GM12878 (cell line): ENCODE measurements at regions not wholly inside any gene's neighbourhood (a gene's known extent, or its start where the extent isn't known, plus 50 kb on each side); places are given as distances from the start of the nearest gene placed in this dataset.

Experiments used
- ATAC-seq: fragments of 200-7000 bp; cut with Tn5 transposase; 3 replicates; pipeline ENCODE4 v1.9.1; 2020; ENCODE audit warnings: mild to moderate bottlenecking, moderate library complexity
- BruUV-seq: library from RNA; stranded (reverse); fragments of 400-500 nt; replicated peaks from 2 replicates; lab custom pipeline; 2021; lab: Mats Ljungman, UMichigan
- CTCF ChIA-PET: fragments of 300-600 bp; sonication (Branson Sonifier 250); formaldehyde crosslinking; extraction: SDS; loops from one replicate; lab custom pipeline; 2021; ENCODE audit warnings: inconsistent platforms; lab: Yijun Ruan, JAX
- POLR2A ChIA-PET: fragments of 350-600 bp; formaldehyde crosslinking; extraction: SDS; loops from one replicate; lab custom pipeline; 2021; ENCODE audit warnings: inconsistent platforms; lab: Charles Lee
- RAD21 ChIA-PET: fragments of 300-600 bp; sonication (Branson Sonifier 250); formaldehyde crosslinking; loops from one replicate; lab custom pipeline; 2023; ENCODE audit warnings: antibody characterized with exemption; ENCODE audit not compliant: unreplicated experiment; lab: Charles Lee
- SMC1A ChIA-PET: fragments of 300-600 bp; sonication (Branson Sonifier 250); formaldehyde crosslinking; loops from one replicate; lab custom pipeline; 2023; ENCODE audit not compliant: unreplicated experiment, uncharacterized antibody; lab: Charles Lee
- DNase-seq: peaks from one replicate; pipeline ENCODE4 v3.0.0-alpha.2; 2011; ENCODE audit warnings: low read depth, low spot score
- FAIRE-seq: peaks from 3 replicates; lab custom pipeline; 2011; peaks lifted over from hg19 to GRCh38; lab: Jason Lieb, UNC
- H2AFZ ChIP-seq: 2 replicates; pipeline ENCODE4 v1.6.0; 2011; ENCODE audit warnings: low read depth, low read length, control low read depth; ENCODE audit not compliant: control insufficient read depth
- H3K27ac ChIP-seq: 2 replicates; pipeline ENCODE4 v1.5.1; 2011; ENCODE audit warnings: control low read depth; ENCODE audit not compliant: control insufficient read depth, insufficient read depth
- H3K27me3 ChIP-seq, 2 experiments: replicated peaks in 1 of 2; 2 replicates each; pipeline versions ENCODE4 v1.6.0 to v1.6.1; 2011; ENCODE audit warnings: low read length in 1 of 2; ENCODE audit not compliant: control insufficient read depth in 2 of 2, insufficient read depth in 2 of 2
- H3K36me3 ChIP-seq, 2 experiments: 2 replicates each; pipeline ENCODE4 v1.5.1; 2011; ENCODE audit warnings: low read length in 1 of 2; ENCODE audit not compliant: control insufficient read depth in 2 of 2, insufficient read depth in 2 of 2
- H3K4me1 ChIP-seq: 2 replicates; pipeline ENCODE4 v1.6.1; 2011; ENCODE audit warnings: mild to moderate bottlenecking, low read length, moderate library complexity, mixed read lengths; ENCODE audit not compliant: control insufficient read depth, insufficient read depth
- H3K4me2 ChIP-seq: 2 replicates; pipeline ENCODE4 v1.6.0; 2011; ENCODE audit warnings: control low read depth; ENCODE audit not compliant: control insufficient read depth, insufficient read depth
- H3K4me3 ChIP-seq: fragments of 200-600 bp; sonication (generic); 2 replicates; pipeline ENCODE4 v1.5.1; 2016
- H3K79me2 ChIP-seq: 2 replicates; pipeline ENCODE4 v1.6.0; 2011; ENCODE audit warnings: low read length; ENCODE audit not compliant: control insufficient read depth, insufficient read depth
- H3K9ac ChIP-seq: 2 replicates; pipeline ENCODE4 v1.8.0; 2011; ENCODE audit warnings: low read length, control low read depth, mixed read lengths; ENCODE audit not compliant: control insufficient read depth, insufficient read depth
- H3K9me3 ChIP-seq: replicated peaks from 3 replicates; pipeline ENCODE4 v1.5.1; 2011; ENCODE audit warnings: mild to moderate bottlenecking, low read length; ENCODE audit not compliant: control insufficient read depth, insufficient read depth
- H4K20me1 ChIP-seq: 2 replicates; pipeline ENCODE4 v1.6.0; 2011; ENCODE audit not compliant: control insufficient read depth, insufficient read depth
- BACH1 ChIP-seq: fragments of 450-650 bp; IDR thresholded peaks from 2 replicates; pipeline ENCODE4 v1.6.1; 2017; ENCODE audit warnings: mild to moderate bottlenecking, borderline replicate concordance
- CBX3 ChIP-seq: fragments of 200-600 bp; sonication (generic); IDR thresholded peaks from 2 replicates; pipeline ENCODE4 v1.6.1; 2016; ENCODE audit warnings: low read depth, borderline replicate concordance
- CREM ChIP-seq: IDR thresholded peaks from 2 replicates; pipeline ENCODE4 v1.6.1; 2014; ENCODE audit warnings: antibody characterized with exemption, low read depth
- IKZF1 ChIP-seq: fragments of 450-650 bp; conservative IDR thresholded peaks from 2 replicates; pipeline ENCODE4 v1.6.1; 2017; ENCODE audit warnings: antibody characterized with exemption, mild to moderate bottlenecking
- IKZF2 ChIP-seq, 2 experiments: fragments of 450-650 bp; IDR thresholded peaks; 2 replicates each; pipeline ENCODE4 v1.6.1; 2017; ENCODE audit warnings: mild to moderate bottlenecking in 2 of 2, moderate library complexity in 2 of 2
- MEF2B ChIP-seq: fragments of 450-650 bp; IDR thresholded peaks from 2 replicates; pipeline ENCODE4 v1.6.1; 2018; ENCODE audit warnings: mild to moderate bottlenecking, moderate library complexity; ENCODE audit not compliant: partially characterized antibody, poor library complexity, severe bottlenecking
- MTA2 ChIP-seq: fragments of 450-650 bp; IDR thresholded peaks from 2 replicates; pipeline ENCODE4 v1.6.1; 2016; ENCODE audit warnings: low read depth, mild to moderate bottlenecking, moderate library complexity
- MTA3 ChIP-seq: IDR thresholded peaks from 2 replicates; pipeline ENCODE4 v1.6.1; 2012; ENCODE audit warnings: low read length, inconsistent platforms, borderline replicate concordance
- NR2F1 ChIP-seq: fragments of 450-650 bp; conservative IDR thresholded peaks from 2 replicates; pipeline ENCODE4 v1.6.1; 2017; ENCODE audit warnings: mild to moderate bottlenecking
- RAD21 ChIP-seq: IDR thresholded peaks from 2 replicates; pipeline ENCODE4 v1.6.1; 2011; ENCODE audit warnings: mild to moderate bottlenecking, low read depth, low read length, moderate library complexity; ENCODE audit not compliant: insufficient read depth
- RAD51 ChIP-seq: fragments of 450-650 bp; IDR thresholded peaks from 2 replicates; pipeline ENCODE4 v1.6.1; 2016; ENCODE audit warnings: moderate library complexity, mild to moderate bottlenecking, inconsistent platforms
- RB1 ChIP-seq: fragments of 450-650 bp; formaldehyde crosslinking; IDR thresholded peaks from 2 replicates; pipeline ENCODE4 v1.6.1; 2017; ENCODE audit warnings: mild to moderate bottlenecking, borderline replicate concordance
- SPI1 ChIP-seq: IDR thresholded peaks from 2 replicates; pipeline ENCODE4 v1.6.1; 2011; ENCODE audit warnings: low read depth, mild to moderate bottlenecking, low read length, moderate library complexity, borderline replicate concordance; ENCODE audit not compliant: insufficient read depth
- SUPT20H ChIP-seq: IDR thresholded peaks from 2 replicates; pipeline ENCODE4 v1.6.1; 2011; ENCODE audit warnings: low read depth, mild to moderate bottlenecking, low read length, moderate library complexity, borderline replicate concordance; ENCODE audit not compliant: control insufficient read depth
- TCF3 ChIP-seq: IDR thresholded peaks from 2 replicates; pipeline ENCODE4 v1.6.1; 2012; ENCODE audit warnings: low read depth, mild to moderate bottlenecking, low read length, borderline replicate concordance; ENCODE audit not compliant: insufficient read depth
- WGBS: methylation state at CpG from one replicate; pipeline ENCODE4 v1.1.6; 2016; ENCODE audit warnings: low lambda C conversion rate; ENCODE audit not compliant: insufficient replicate concordance, insufficient coverage; ENCODE audit errors: missing lambda C conversion rate; 5-methylcytosine and 5-hydroxymethylcytosine counted together
- in situ Hi-C: fragments of 300-500 bp; cut with MboI; formaldehyde crosslinking; loops from 9 replicates; pipeline ENCODE4 v1.14.3; 2018; ENCODE audit warnings: mixed read lengths
- intact Hi-C: fragments of 100-400 bp; cut with micrococcal nuclease; formaldehyde crosslinking; loops from one replicate; pipeline ENCODE4 v1.14.2; 2022; ENCODE audit not compliant: unreplicated experiment
- TF ChIP-seq, protein P1 (sequence below), 3 experiments: IDR thresholded peaks in 2 of 3; conservative IDR thresholded peaks in 1 of 3; 2 replicates each; pipeline ENCODE4 v1.5.1; 2011; ENCODE audit warnings: low read depth in 3 of 3, low read length in 3 of 3, mild to moderate bottlenecking in 3 of 3, control low read depth in 2 of 3, moderate library complexity in 2 of 3, inconsistent platforms in 1 of 3, mixed read lengths in 1 of 3; ENCODE audit not compliant: control insufficient read depth in 2 of 3, insufficient read depth in 1 of 3; ENCODE audit errors: extremely low read depth in 1 of 3
- TF ChIP-seq, protein P2 (sequence below): fragments of 450-650 bp; IDR thresholded peaks from 2 replicates; pipeline ENCODE4 v1.6.1; 2017; ENCODE audit warnings: low read depth, mild to moderate bottlenecking, moderate library complexity
- TF ChIP-seq, protein P3 (sequence below): fragments of 450-650 bp; IDR thresholded peaks from 2 replicates; pipeline ENCODE4 v1.6.1; 2018; ENCODE audit warnings: borderline replicate concordance, mild to moderate bottlenecking; ENCODE audit not compliant: partially characterized antibody

DNA sequence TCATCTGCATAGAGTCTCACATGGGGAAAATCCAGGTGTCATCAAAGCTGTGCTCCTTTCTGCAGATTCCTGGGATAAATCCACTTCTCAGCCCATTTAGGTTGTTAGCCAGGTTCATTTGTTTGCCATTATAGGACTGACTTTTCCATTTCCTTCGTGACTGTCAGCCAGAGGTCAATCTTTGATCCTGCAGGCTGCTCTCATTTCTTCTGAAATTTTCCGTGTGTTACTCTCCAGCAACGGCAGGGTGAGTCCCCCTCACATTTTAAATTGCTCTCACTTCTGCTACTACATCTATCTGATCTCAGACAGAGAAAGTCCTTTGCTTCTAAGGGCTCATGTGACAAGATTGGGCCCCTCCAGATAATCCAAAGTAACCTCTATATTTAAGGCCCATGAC lies 150.7 kb upstream of the BET1 start:
- in situ Hi-C loops (no loop called here), intact Hi-C loops (no loop called here)
- FAIRE-seq, result no peak

More for the DNA sequence above, 150.7 kb upstream of the BET1 start:
- RAD21 ChIA-PET, result interaction anchor here (1.3 to 2.1 kb wide), 3 partner anchors 22 to 112 kb away, joined by 3 to 9 read pairs (median 3); no protein-coding TSS in a partner anchor
- Histone ChIP-seq H3K4me3 (no peak overlapping the region), H3K79me2 (no peaks in the 10 kb centered on the region), H2AFZ (no peak overlapping the region), H3K27me3 (no peaks in the 10 kb centered on the region), H3K4me1 (no peaks in the 10 kb centered on the region), H3K4me2 (no peak overlapping the region), H4K20me1 (no peaks in the 10 kb centered on the region)
- SMC1A ChIA-PET, result interaction anchor here (0.8 to 4.3 kb wide), 7 partner anchors 21 to 240 kb away, joined by 3 to 27 read pairs (median 7); partner anchors contain the start of gene COL1A2
- ATAC-seq, result peak; percentile 78
- POLR2A ChIA-PET, result interaction anchor here (1.4 kb wide), 1 partner anchor 21 kb away, joined by 6 read pairs; no protein-coding TSS in a partner anchor
- CTCF ChIA-PET, result interaction anchor here (1.4 kb wide), 1 partner anchor 16 kb away, joined by 11 read pairs; no protein-coding TSS in a partner anchor
- BruUV-seq, result no TSS peak
- 50% methylated on average over 3 of the region's 3 CpGs for WGBS
- TF ChIP-seq, protein P1, sequence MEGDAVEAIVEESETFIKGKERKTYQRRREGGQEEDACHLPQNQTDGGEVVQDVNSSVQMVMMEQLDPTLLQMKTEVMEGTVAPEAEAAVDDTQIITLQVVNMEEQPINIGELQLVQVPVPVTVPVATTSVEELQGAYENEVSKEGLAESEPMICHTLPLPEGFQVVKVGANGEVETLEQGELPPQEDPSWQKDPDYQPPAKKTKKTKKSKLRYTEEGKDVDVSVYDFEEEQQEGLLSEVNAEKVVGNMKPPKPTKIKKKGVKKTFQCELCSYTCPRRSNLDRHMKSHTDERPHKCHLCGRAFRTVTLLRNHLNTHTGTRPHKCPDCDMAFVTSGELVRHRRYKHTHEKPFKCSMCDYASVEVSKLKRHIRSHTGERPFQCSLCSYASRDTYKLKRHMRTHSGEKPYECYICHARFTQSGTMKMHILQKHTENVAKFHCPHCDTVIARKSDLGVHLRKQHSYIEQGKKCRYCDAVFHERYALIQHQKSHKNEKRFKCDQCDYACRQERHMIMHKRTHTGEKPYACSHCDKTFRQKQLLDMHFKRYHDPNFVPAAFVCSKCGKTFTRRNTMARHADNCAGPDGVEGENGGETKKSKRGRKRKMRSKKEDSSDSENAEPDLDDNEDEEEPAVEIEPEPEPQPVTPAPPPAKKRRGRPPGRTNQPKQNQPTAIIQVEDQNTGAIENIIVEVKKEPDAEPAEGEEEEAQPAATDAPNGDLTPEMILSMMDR (IDR thresholded peaks at IDR 0.05 in 2 of 3, conservative IDR thresholded peaks at IDR 0.05 in 1 of 3; ENCODE audit: control insufficient read depth in 2 of 3, extremely low read depth in 1 of 3, insufficient read depth in 1 of 3, low read depth in 3 of 3, low read length in 3 of 3), result peak in 1 of 3 experiments; percentile 27; a peak in 1 of 6 replicates
- TF ChIP-seq MTA2, result peak; percentile 54
- TF ChIP-seq RAD21, result peak; percentile 27; the same call in 1 of the 2 replicates
- TF ChIP-seq CBX3, result no peak
- TF ChIP-seq SPI1, result peak; percentile 31; the same call in 1 of the 2 replicates
- 0 out of 2 replicates have a peak, but pooled peaks have one; percentile 44 for TF ChIP-seq NR2F1
- TF ChIP-seq, protein P2, sequence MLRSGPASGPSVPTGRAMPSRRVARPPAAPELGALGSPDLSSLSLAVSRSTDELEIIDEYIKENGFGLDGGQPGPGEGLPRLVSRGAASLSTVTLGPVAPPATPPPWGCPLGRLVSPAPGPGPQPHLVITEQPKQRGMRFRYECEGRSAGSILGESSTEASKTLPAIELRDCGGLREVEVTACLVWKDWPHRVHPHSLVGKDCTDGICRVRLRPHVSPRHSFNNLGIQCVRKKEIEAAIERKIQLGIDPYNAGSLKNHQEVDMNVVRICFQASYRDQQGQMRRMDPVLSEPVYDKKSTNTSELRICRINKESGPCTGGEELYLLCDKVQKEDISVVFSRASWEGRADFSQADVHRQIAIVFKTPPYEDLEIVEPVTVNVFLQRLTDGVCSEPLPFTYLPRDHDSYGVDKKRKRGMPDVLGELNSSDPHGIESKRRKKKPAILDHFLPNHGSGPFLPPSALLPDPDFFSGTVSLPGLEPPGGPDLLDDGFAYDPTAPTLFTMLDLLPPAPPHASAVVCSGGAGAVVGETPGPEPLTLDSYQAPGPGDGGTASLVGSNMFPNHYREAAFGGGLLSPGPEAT, result peak; percentile 62
- peak; percentile 12 for TF ChIP-seq MEF2B
- TF ChIP-seq IKZF1, result peak; percentile 64
- peak; percentile 53 for TF ChIP-seq RAD51
- no peak for TF ChIP-seq SUPT20H
- TF ChIP-seq, protein P3, sequence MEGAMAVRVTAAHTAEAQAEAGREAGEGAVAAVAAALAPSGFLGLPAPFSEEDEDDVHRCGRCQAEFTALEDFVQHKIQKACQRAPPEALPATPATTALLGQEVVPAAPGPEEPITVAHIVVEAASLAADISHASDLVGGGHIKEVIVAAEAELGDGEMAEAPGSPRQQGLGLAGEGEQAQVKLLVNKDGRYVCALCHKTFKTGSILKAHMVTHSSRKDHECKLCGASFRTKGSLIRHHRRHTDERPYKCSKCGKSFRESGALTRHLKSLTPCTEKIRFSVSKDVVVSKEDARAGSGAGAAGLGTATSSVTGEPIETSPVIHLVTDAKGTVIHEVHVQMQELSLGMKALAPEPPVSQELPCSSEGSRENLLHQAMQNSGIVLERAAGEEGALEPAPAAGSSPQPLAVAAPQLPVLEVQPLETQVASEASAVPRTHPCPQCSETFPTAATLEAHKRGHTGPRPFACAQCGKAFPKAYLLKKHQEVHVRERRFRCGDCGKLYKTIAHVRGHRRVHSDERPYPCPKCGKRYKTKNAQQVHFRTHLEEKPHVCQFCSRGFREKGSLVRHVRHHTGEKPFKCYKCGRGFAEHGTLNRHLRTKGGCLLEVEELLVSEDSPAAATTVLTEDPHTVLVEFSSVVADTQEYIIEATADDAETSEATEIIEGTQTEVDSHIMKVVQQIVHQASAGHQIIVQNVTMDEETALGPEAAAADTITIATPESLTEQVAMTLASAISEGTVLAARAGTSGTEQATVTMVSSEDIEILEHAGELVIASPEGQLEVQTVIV, result no peak
- no peak for TF ChIP-seq RB1
- TF ChIP-seq IKZF2 (IDR thresholded peaks at IDR 0.05), result peak; percentile 51 to 63; a peak in 2 of 4 replicates
- no peak for TF ChIP-seq CREM
- TF ChIP-seq BACH1, result peak; percentile 25; the same call in 1 of the 2 replicates
- no peak for TF ChIP-seq TCF3
- TF ChIP-seq MTA3, result no peak
- TF ChIP-seq, all 136 proteins: peak for 11
- DNase-seq, result no peak
- 0 out of 3 replicates have a peak, but pooled peaks cover 2% of the 10 kb centered on the region for H3K9me3 ChIP-seq
- no peak overlapping the region for H3K9ac ChIP-seq
- no peak overlapping the region for H3K27ac ChIP-seq
- no peaks in the 10 kb centered on the region for H3K36me3 ChIP-seq
